Colon (tissue), 2 donors: ENCODE measurements at regions not wholly inside any gene's neighbourhood (a gene's known extent, or its start where the extent isn't known, plus 50 kb on each side); places are given as distances from the start of the nearest gene placed in this dataset.

Experiments used
- FAIRE-seq: peaks from 2 replicates; lab custom pipeline; 2012; peaks lifted over from hg19 to GRCh38; lab: Jason Lieb, UNC
- donor health status: control.
- donor health status: control.

DNA sequence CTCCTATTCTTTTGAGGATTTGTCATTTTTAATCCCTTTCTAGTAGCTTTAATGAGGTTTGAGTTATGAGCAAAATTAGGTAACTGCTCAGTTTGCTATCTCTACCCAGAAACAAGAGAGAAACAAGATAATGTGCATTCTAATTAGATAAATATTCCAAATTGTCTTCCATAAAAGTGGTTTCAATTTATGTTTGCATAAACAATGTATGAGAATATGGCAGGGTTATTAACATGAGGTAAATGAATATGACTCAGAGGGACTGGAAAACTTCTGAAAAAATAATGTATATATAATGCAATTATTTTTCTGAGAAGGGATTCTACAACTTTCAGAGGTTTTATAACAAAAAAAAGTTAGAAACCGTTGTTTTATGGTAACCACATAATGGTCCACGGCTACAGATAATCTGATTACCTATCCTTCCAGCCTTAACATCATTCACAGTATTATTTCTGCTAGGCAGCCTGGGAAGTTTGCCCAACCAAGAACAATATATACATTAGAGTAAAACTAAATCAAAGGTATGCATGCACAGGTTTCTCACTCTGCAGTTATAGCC is 101.2 kb downstream of the CRPPA start:
- FAIRE-seq: no peak

DNA sequence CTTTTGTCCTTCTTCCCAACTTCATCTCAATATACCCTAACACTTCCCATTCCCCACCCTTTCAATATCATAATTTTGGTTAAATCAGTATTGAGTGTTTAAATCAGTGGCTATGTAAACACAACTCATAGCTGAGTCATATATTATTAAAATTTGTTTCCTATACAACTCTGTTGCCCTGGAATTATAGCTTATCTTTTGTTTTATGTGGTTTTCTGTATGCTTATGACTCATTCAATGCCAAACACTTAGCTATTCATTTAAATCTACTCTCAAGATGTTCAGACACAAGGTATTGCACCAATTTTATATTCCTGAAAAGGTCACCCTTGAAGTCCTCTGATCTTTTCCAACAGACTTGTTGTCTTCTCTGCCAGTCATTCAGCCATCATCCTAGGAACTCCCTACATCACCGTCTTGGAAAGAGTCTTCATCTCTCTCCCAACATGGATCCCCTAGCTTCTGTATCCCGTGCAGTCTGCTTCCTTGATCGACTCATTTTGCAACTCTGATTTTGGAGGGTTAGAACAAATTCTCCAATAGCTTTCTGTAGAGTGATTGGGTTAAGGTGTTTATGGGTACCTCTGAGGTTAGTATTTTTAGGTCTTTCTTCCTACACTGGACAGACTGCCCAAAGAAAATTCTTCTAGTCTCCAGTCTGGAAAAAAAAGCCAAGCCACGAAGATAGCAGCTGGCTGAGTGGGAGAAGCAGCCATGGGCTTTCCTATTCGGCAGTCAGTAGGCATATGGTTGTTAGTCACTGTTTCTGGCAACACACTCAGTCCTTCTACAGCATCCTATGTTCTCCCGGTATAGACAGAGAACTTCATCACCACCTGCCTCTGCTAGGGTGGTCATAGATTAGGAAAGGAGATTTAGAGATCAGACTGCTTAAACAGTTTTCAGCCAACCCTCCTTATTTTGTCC is 102.1 kb downstream of the CRPPA start:
- FAIRE-seq: no peak

DNA sequence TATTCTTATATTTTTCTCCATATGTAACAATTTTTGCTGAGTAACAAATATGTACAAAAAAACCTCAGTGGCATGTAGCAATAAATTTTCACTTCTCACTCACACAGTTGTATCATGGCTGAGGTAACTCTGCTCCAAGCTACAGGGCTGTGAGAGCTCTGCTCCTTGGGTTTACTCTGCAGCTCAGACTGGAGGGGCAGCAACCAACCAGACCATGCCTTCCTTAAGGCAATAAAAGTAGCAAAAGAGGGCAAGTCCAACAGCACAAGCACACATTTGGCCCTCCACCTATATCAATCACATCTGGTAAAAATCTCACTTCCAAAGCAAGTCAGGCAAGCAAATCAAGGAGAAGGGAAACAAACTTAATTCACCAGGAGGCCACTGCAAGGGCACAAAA is 102.9 kb downstream of the CRPPA start:
- FAIRE-seq: no peak

DNA sequence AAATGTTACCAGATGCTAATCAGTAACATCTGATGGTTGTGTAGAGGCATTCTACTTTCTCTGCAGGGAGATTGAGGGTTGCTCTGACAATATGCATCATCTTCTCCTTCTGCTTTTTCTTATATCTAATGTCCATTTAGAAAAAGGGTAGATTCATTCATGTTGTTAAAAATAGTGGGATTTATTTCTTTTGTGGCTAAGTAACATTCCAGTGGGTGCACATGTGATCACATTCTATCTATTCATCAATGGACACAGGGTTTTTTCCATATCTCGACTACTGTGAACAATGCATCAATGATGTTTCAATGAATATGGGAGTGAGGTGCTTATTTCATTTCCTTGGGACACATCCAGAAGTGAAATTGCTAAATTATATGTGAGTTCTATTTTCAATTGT is 103.9 kb downstream of the CRPPA start:
- FAIRE-seq: no peak

DNA sequence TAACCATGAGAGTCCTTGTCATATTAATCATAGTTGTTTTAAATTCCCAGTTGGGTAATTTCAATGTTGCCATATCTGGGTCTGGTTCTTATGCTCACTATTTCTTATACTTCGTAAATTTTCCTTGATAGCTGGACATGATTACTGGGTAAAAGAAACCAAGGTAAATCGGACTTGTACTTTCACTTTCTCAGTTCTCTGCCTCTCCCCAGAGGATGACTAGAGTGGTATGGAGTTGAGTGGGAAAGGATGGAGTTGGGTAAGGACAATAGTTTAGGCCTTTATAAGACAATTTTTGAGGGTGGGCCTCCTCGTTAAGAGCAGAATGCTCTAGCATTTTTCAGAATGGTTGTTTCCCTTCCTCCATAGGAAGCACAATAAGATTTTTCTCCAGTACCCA is 106.1 kb downstream of the CRPPA start:
- no peak for FAIRE-seq

DNA sequence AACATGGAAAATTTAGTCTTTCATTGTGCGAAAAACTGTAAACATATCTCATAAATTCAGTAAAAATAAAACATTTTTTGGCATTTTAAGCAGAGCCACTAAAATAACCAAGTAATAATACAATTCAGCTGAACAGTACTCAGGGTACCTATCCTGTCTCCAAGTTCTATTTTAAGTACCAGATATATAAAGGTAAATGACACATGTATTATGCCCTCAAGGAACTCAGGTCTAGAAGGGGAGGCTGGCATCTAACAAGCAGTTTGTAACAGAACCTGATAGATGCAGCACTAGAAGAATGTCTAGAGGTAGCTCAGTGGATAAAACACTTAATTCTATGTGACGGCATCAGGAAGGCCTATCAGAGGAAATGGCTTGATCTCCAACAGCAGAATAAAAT is 112.2 kb downstream of the CRPPA start:
- FAIRE-seq: no peak

DNA sequence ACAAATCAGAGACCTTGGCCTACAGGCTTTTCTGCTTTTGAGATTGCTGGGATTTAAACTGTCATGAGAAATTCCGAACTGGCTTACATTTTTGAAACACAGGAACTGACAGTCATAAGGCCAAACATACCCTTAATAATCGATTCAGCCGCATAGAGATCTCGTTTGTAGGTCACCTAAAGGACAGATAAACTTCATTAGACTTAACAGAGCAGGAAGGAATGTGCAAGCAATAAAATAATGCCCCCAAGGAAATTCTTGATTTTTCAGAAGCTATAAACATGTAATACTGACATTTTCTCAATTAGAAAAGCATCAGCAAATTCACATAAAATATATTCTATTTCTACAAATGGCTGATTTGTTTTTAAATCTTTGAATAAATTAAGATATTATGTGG is 120.0 kb downstream of the CRPPA start:
- FAIRE-seq: no peak

DNA sequence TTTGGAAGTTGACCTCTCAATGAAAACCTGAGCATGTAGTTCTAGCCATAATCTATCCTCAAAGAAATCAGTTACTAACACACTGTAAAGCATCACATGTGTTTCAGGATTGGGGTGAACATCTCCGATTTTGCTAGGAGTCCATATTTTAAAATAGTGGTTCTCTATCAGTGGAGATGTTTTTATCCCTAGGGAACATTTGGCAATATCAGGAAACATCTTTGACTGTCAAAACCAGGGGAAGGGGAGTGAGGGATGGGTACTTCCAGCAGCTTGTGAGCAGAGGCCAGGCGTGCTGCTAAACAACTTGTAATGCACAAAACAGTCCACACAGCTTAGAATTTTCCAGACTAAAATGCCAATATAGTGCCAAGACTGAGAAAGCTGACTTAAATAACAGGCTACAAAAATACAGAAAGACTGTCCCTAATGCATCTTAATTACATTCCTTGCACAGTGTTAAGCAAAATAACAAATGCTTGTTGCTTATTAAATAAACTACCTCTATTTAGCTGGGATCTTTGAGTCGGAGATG is 120.9 kb downstream of the CRPPA start:
- no peak for FAIRE-seq

DNA sequence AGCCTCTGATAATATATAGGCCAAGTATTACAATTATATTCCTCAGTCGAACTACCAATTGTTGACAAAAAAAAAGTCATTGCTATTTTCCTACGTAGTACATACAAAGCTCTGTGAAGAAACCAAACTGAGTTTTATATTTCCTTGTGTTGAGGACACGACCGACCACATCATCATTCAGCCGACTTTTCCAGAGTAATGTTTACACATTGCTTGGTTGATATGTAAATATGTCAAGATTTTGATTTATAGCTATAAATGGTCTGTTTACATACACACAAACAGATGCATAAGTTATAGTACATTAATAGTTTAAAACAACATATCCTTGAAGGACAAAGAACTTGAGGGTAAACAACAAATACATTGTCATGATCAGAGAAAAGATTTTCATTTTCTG is 121.5 kb downstream of the CRPPA start:
- FAIRE-seq: no peak

DNA sequence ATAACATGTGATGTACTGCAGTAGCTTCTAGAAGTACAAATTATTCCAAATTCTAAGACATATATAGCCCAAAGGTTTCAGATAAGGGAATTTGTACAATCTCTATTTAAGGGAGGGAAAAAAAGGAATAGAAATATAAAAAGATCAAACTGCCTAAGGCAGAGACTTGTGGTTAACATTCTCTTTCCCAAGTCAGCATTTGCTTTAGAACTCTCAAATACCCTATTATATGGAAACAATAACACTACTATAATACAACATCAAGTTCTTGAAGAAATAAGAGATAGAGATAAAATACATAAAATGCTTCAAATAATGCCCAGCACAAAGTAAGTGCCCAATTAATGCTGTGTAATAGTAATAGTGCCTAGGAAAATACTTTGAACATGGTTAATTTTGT is 123.1 kb downstream of the CRPPA start:
- no peak for FAIRE-seq

DNA sequence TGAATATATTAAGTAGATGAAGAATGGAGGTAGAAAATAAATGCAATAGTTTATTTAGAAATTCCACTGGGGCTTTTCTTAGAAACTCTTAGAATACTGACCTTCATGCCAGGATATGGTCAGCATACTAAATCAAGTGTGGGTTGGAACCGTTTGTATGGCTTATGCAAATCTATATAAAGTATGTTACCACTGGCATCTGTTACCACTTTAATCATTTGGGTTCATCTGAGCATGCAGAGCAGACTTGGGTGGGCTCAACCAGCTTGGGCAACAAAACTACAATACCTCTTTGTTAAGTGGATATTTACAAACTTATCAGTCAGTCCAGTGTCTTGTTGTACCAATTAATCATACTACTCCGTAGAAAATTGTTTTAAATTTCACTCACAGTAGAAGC is 125.8 kb downstream of the CRPPA start:
- FAIRE-seq: no peak

DNA sequence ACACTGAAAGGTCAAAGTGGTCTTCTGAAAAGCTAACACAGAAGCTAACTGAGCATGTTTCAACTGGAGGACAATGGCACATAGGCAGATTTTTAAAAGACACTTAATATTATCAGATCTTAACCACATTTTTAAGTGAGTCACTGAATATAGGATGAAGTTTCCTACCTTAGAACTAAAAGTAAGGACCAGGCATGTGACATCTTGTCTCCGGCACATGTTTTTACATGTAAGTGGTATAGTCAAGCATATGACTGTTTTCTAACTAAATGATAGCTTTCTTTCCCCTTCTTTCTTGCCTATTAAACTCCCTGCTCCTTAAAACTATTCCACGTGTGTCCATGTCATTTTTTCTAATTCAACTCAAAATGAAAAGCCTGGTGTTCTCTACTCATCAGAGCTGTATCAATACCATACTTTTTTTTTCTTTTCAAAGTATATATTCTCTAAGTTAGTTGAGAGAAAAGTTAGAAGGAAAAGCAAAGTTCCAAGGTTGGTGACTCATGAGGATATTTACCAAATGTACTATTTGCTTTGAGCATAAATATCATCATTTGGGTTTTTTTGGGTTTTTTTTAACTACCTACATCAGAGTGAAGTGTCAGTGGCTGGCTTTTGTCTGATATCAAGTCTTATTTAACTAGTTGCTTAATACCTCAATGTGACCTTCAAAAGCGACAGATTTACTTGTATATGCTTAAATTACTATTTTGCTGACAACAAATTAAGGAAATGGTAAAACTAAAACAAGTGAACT is 127.5 kb downstream of the CRPPA start:
- no peak for FAIRE-seq

DNA sequence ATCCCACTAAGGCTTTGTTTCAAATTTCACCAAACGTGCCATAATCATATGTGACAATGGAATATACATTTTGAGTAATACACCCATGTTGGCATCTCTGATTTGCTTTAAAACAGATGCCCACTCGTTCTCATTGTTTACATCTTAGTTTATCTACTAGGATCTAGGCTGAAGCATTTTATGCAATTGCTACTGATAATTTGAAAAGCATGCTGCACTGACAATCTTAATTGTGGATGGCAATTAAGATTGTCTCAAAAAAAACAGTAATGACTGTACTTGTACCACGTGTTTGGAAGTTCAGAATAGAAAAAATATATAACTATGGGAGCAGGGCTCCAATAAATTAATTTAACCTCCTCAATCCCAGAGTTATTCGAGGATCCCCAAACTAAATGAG is 136.8 kb downstream of the CRPPA start:
- FAIRE-seq: no peak

DNA sequence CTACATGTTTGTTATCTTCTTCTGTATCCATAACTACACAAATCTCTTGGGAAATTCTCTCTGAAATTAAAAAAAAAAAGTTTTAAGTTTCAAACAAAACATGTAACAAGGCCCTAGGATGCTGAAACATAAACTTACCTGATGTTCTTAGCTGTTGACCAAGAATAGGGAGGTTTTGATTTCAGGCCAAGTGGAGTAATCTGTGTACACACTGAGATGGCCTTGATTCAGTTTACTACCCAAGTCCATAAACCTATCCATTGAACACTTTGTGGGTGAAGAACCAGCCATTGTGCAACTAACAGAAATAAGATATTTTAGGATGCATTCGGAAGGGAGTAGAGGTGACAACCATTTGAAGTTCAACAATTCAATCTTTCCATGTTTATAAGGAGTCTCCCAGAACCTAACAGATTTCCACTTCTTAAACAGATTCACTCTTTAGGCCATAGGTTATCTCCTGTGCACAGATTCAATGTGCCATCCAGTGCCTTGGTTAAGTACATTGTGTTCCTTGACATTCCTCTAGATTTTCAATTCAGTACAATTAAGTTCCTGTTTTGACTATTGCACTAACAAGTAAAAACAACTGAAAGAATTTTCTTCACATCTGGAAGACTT is 143.1 kb downstream of the CRPPA start:
- FAIRE-seq: no peak

DNA sequence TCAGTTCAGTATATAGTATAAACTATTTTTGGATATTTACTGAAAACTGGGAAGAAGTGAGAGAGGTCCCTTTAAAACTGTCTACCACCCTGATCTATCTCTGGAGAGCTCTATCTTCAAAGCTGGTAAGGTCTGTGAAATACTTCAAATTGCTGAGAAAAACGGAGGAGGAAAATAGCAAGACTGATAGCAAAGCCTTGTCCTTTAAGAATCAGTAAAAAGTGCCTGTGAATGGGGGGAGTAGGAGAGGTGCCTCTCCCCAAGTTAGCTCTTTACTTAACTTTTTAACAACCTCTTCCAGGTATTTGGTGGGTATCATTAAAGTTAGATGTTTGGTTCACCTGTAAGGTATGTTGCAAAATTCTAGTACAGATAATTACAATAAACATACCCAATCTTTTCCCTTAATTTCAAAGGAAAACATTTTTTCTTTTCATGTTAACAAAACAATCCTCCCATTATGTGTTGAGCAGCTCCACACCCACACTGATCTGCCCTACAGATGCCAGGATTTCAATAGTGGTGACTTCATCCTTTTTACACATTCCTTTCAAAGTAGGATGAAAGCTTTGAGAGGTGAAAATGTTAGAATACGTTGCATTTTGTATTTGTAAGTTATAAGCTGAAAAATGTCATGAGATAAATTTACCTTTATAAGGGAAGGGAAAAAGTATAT is 149.2 kb downstream of the CRPPA start:
- no peak for FAIRE-seq

DNA sequence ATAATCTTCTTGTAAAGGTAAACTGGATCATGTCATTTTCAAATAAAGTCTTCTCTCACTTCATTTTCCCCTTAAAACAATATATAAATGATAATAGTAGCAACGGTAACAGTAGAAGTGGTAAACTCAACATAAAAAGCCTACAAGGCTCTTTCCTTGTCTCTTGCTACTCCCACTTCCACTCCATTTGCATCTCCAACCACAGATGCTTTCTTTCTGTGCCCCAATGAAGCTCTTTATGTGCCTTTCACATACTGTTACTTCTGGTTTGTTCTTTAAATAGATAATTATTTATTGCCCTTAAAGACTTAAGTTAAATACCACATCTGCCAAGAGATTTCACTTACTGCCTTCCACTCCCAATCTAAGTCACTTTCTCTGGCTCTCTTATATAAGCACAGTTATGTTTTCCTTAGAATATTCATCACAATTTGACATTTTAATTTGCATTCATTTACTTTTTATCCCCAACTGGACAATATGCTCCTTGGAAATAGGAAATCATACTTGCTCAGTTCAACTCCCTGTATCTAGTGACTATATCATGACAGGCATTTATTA is 149.9 kb downstream of the CRPPA start:
- no peak for FAIRE-seq

DNA sequence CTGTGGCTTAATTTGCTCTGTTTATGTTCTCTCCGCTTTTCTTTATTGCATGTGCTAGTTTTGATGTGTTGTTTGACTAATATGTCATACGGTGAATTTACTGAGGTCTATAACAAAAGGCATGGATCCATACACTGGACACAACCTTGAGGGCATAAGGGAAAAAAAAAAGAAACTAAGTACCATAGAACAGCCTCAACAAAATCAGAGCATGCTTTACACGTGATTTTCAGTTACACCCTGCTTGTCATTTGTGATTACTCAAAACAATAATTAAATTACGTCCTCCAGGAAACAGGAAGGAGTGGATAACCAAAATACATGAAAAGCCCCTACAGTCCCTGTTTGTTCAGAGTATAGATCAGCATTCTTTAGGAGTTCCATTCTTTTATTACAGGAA is 150.5 kb downstream of the CRPPA start:
- FAIRE-seq: no peak

DNA sequence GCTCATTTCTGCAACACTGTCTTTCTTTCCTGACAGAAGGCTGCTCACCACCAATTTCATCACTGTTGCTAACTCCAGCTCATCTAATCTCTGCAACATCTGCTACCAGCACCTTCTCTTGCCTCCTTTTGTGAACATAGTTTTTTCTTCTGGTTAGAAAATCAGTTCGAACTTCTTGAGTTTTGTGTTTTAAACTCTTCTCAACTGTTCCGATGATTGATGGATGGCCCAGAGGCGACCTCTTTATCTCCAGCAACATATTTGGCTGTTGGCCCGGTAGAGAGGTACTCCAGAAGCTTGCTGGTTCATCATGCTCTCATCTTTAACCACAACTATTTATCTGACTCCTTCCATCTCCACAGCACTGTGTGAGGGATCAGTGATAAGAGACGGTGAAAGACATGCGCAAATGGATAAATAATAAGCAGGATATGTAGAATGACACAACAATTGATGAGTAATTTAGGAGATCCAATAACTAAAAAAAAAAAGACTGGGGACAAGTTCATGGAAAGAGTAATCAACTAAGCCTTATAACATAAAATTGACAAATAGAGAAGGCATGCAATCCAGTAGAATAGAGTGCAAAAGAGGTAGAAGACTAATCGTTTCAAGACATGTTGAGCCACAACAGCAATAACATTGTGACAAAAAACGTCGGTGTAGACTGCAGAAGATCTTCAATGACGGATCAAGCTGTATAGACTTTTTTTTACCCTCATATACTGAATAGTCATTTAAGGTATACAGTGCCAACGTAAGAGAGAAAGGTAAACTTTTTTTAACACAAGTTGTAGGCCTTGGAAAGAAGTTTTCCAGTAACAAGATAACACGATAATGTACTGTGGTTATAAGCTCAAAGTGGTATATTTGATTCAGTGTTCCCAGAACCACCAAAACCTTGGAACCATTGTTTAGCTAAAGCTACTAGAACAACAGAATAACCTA is 152.2 kb downstream of the CRPPA start:
- FAIRE-seq: no peak

DNA sequence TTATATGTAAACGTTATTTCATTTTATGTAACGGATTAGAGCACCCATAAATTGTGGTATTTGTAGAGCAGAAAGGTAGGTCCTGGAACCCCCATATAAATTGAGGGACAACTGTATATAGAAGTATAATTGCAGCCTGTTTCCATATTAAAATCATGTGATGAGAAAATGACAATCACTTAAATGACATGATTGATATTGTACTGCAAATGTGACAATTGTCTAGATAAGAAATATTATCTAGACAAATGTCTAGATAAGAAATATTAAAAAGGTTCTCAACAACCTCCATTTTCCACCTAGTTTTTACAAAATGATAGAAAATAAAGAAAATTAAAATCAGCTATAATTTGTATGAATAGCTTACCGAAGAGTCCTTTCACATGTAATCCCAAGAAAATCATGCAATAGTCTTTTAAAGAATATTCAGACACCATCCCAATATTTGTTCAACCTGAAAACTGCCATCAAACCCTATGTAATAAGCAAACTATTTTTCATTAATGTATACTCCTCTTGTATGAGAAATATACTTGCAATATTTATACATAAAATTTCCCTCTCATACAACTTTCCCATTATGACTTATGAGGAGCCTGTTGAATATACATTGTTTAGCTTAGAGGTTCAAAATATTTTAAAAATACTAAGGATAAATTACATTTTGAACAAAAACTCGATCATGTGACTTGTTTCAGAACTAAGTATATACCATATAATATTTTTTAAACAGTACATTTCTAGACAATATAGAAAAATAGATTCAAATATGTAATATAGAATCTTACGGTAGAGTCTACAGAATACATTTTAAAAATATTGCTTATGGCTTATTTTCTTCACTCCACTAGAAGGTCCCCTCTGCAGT is 153.2 kb downstream of the CRPPA start:
- FAIRE-seq: peak; percentile 62
